T-helper 1 cell (primary cell): ENCODE measurements at regions not wholly inside any gene's neighbourhood (a gene's known extent, or its start where the extent isn't known, plus 50 kb on each side); places are given as distances from the start of the nearest gene placed in this dataset.
"Not testable (repeated sequence)": the region's sequence is repeated elsewhere in the genome, so short reads cannot be mapped to it uniquely, and the experiment has no call there.

Source experiments
- DNase-seq, 5 donors: peaks; one replicate each; pipeline ENCODE4 v3.0.0-alpha.2; 2012 to 2020

DNA sequence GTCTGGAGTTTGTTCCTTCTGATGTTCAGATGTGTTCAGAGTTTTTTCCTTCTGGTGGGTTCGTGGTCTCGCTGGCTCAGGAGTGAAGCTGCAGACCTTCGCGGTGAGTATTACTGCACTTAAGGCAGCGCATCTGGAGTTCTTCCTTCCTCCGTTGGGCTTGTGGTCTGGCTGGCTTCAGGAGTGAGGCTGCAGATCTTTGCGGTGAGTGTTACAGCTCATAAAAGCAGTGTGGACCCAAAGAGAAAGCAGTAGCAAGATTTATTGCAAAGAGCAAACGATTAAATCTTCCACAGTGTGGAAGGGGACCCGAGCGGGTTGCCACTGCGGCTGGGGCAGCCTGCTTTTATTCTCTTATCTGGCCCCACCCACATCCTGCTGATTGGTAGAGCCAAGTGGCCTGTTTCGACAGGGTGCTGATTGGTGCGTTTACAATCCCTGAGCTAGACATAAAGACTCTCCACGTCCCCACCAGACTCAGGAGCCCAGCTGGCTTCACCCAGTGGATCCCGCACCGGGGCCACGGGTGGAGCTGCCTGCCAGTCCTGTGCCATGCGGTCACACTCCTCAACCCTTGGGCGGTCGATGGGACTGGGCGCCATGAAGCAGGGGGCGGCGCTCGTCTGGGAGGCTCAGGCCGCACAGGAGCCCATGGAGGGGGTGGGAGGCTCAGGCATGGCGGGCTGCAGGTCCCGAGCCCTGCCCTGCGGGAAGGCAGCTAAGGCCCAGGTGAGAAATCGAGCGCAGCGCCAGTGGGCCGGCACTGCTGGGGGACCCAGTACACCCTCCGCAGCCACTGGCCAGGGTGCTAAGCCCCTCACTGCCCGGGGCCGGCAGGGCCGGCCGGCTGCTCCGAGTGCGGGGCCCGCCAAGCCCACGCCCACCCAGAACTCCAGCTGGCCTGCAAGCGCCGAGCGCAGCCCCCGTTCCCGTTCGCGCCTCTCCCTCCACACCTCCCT is 315.3 kb upstream of the SGK1 start:
- peak in 2 of 5 donors; percentile 2 to 78 for DNase-seq

DNA sequence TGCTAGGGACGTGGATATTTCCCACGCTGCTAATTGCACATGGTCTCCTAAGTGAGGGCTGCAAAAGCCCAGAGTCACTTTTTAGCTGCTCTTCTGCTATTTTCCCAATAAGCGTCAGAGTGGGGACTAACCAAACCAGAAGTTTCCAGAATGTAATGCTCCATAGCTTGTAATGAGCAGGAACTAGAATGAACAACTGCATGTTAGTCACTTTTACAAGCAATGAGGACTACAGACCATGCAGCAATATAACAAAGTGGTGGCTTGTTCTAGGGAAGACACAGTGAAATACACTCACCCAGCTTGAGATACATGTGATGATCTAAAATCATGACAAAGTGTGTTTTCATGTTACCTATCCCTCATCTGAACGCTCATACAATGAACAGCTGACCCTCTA is 314.1 kb upstream of the SGK1 start:
- DNase-seq: no peak

DNA sequence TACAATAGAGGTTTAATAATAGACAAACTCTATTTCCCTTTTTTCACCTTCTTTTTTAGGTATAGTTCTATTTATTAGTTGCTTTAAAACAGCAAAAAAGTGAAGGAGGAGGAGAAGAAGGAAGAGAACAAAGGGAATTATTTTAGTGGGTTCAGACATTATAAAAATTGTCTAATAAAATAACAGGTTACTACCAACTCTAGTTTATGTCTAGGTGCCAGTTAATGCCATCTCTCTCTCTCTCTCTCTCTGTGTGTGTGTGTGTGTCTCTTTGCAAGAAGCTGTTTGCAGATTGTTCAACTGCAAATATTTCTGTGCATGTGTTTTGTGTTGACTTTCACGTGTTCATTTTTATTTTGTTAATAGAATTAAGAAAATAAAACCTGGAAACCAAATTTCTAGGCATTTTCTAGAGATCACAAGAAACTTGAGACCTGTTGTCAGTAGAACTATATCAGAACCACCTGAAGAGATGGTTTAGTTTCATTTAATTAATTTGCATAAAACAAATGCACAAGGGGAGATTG is 313.5 kb upstream of the SGK1 start:
- no peak for DNase-seq

DNA sequence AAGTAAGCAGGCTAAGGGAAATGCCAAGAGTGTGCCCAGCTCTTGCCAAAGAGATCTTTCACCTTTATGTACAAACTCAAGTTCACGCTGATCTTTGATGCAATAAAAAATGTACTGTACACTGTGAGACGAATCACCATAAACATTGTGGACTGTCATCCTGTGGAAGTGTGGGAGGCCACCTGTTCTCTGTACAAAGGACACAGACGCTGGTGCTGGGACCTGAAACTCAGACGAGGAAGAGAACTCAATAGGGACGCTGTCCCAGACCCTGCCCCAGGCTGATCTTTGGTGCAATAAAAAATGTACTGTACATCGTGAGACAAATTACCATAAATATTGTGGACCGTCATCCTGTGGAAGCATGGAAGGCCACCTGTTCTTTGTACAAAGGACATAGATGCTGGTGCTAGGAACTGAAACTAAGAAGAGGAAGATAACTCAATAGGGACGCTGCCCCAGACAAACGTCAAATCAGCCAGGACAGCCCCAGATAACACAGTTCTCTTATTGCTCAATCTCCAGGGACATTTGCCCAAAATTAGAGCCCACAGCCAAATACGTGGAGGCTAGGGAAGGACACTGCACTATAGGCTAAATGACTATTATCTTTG is 312.7 kb upstream of the SGK1 start:
- DNase-seq: no peak

DNA sequence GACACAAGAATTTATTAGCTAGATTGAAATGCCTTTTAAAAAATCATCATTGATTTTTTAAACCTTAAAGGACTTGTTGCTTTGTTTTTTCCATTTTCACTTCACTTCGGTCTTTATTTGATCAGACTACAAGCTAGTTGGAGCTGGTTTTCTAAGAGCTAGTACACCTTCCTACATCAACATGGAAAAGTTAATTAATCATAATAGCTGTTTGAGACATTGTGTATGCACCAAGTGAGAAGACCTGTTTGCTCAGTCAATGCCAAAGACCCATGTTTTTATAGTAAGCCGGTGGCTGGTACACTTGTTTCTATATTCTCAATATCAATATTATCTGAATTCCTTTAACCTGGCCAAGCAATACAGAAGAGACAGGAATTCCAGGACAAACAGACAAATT is 310.2 kb upstream of the SGK1 start:
- DNase-seq: no peak

DNA sequence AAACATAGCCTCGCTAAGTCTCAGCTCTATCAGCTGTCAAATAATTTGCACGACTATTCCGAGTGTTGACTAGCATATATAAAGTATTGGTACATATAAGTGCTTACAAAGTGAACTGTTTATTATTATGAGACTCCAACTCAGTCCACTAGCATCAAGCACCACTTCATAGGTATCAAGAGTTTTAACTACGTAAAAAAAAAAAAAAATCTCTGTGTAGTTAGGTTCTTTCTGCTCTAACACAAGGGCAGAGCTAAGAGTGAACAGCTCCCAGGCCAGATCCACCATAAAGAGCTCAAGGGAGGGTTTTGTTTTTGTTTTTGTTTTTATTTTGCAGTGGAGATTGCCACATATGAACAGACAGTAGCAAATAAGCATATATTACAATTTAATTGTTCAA is 309.8 kb upstream of the SGK1 start:
- DNase-seq: no peak

DNA sequence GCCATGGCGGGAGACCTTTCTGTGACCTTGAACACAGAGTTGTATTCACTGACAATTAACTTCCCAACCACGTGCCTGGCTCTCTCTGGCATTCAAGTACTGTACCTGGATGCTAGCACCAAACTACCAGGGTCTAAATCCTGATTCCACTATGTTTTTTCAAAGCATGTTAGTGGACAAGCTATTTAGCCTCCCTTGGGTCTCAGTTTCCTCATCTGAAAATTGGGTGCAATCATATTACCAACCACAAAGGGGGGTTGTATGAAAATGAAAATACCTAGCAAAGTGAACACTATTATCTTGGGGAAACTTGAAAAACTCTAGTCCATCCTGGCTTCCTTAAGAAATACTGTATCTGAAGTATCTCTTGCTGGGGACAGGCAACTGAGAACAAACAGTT is 308.7 kb upstream of the SGK1 start:
- DNase-seq: no peak

DNA sequence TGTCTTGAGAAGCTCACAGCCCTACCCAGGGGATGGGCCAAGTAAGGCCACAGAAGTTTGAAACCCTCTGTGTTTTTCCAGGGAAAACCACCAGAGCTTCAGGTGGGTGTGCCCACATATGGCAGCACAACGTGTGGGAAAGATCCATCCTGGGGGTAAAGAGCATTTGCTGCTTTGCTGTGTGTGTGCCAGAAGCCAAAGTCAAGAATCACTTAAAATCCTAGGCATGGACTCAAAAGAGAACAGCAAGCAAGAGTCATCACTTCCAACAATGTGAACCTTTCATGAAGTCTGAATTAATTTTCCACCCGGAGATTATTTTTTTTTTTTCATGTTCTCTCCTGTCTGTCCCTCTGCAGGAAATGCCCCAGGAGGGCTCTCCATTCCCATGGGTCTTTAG is 308.2 kb upstream of the SGK1 start:
- no peak for DNase-seq

DNA sequence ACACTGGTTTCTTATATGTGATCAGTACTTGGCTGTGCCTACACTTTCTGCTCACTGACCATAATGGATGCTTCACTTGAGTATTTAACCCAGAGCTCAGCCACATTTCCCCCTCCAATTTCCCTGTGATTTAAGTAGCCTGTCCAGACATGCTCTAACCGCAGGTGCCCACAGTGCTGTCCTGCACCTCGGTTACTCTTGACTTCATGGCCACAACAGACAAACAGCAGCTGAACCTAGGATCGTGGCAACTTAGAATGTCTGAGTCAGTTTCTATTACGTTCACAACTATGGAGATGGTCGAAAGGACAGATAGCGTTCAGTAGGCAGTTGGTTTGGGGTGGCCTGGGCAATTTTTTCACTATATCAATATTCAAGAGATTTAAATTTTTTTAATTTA is 306.9 kb upstream of the SGK1 start:
- no peak for DNase-seq

DNA sequence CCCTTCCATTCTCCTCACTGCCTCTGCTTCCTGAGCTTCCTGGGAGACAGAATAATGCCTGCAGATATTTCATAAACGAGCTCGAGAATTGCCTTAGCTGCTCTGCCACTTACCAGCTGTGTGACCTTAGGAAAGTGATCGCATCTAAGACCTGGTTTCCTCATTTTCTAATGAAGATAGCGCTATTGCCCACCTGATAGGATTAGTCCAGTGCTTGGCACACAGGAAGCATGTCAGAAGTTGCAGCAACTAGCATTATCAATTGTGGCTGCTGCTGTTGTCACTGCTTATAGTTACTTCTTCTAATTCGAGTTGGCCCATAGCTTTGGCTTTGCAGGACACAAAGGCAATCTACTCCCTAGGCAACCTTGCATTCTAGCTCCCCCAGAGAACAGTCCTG is 305.5 kb upstream of the SGK1 start:
- DNase-seq: no peak

DNA sequence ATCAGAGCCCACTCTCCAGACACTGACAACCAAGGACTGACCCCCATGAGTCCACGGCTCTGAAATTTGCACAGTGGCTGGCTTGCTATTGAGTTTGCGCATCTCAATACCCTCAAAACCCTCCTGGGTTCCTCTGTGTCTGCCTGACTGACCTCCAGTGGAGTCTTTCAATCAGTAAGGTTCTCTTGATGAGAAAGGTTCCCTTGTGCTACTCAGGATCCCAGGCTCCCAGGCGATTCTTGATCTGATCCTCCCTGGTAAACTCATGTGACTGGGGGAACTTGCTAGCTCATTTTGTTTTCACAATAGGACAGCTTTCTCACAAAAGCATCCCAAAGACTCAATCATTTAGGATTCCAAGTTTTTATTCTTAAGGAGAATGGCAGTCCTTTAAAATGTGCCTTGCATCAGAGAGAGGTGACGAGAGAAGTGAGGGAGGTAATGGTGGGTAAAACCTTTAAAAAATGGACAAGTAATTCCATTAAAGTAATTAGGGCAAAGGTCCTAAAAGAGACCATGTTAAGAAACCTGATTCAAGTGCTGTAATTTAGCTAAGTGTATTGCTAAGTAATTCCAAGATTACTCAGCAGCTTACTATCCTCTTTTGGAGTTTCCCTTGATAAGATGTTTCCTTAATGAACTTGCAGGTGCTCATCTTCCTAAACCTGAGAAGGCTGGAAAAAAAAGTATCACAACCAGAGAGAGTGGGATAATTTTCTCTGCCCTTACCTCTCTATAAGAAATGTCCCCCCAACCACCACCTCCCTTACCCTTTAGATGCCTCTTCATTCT is 304.7 kb upstream of the SGK1 start:
- no peak for DNase-seq

DNA sequence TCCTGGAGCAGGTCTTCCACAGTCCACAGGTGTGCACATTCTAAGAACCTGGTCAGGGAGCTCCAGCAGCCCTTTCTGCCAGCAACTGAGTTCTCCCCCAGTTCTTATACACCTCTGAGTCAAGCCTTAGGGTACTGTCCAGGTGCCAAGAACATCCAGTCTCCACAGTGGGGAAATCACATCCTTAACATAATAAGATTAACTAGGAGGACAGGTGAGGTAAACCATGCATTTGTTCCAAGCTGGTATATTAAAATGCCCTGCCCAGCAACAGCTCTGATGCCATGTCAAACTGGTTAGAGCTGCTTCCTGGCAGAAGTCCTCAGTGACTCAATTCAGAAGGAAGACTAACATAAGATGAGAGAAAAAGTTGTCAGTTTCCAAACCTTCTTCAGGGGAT is 303.9 kb upstream of the SGK1 start:
- peak in 1 of 5 donors; percentile 30 for DNase-seq

DNA sequence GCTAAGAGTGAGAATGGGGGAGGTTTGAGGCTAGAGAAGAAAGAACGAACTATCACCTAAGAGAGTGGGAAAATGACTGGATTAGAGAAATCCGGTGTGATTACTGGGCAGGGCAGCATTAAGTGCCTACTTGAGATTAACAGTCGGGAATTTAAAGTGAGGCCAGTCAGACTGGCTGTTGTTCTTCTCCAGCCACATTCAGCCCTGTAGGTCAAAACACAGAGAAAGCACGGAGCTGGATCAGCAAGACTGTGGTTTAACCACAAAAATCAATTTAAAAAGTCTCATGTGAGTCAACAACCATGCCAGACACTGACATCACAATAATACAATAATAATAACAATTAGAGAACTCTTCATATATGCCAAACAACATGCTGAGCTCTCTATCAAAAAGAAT is 301.9 kb upstream of the SGK1 start:
- DNase-seq: no peak

DNA sequence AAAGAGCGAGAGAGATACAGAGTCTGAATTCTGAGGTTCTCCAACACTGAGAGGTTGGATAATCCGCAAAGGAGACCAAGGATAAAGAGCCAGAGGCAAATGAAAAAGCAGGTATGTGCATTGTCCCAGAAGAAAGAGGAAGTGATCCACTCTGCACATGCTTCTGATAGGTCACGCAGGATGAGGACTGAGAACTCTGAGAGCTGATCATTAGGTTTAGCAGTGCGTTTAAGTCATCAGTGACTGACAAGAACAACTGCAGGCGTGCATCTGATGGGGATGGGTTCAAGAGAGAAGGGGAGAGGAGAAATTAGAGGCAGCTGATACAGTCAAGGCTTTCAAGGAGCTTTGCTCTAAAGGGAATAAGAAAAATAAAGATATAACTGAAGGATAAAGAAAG is 301.2 kb upstream of the SGK1 start:
- no peak for DNase-seq

DNA sequence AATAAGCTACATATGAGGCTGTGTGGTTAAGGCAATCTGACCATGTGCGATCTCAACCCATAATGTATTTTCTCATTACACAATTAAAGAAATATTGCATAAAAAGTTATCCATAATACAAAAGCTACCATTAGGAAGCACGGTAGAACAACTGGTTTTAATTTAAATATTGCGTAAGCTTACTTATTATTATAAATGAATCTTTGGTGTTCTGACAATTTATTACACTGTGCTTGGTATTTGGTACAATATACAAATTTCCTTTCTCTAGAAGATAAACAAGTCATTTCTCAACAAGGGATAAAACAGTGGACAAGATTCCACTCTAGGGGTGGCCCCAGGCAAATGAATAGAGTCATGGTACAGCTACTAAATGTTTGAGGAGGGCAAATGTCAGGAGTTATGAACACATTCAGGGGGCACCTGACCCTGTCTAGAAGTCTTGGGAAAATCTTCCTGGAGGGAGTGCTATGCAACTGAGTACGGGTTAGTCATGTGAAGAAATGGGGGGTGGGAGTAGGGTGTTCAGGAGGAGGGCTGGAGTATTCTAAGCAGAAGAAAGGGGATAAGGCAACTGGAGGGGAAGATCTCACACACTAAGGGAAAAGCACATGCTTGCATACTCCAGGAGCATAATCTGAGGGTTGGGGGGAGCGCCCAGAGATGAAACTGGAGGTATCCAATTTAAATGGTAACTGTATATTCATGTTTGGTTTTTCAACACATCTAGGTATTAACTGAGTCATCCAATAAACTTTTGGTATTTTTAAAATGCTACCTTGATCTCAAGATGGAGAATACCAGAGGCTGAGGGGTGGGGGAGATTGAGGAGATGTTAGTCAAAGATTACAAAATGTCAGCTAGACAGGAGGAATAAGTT is 296.9 kb upstream of the SGK1 start:
- DNase-seq: no peak

DNA sequence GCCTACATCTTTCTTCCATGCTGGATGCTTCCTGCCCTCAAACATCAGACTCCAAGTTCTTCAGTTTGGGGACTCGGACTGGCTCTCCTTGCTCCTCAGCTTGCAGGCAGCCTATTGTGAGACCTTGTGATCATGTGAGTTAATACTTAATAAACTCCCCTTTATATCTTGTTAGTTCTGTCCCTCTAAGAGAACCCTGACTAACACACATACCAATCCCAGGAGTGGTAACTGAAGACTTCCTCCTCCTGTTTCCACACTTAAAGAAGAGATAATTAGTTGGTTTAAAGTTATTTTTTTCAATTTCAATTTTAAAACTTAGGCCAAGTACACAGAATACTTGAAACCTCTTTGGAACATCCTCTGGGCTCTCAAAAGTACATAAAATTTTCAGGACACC is 294.2 kb upstream of the SGK1 start:
- not testable (repeated sequence) for DNase-seq

DNA sequence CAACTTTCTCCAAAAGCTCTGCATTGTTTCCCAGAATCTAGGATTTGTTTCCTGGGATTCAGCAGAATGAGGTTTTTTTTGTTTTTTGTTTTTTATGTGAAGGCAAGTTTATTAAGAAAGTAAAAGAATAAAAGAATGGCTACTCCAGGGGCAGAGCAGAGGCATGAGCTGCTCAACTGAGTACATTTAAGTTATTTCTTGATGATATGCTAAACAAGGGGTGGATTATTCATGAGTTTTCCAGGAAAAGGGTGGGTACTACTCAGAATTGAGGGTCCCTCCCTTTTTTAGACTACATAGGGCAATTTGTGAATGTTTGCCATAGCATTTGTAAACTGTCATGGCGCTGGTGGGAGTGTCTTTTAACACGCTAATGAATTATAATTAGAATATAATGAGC is 292.5 kb upstream of the SGK1 start:
- DNase-seq: no peak

DNA sequence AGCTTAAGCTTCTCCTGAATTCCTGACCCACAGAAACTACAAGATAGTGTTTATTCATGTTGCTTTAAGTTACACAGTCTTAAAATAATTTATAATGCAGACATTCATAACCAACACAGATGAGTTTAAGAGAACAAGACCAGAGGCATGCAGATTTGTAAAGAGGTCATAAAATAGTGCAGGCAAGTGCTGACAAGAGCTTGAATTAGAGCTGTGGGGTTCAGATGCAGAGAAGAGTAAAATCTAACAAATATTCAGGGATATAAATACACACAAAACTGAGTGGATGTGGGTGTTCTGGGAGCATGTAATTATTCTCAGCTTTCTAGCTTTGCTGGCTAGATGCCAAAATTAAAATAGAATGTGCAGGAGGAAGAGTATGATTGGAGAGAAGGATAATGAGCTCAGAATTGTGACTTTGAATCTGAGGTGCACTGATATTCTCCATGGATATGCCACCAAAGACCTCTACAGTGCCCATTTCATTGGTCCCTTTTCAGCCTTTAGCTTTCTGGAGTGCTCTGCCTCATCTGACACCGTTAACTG is 291.9 kb upstream of the SGK1 start:
- DNase-seq: no peak

DNA sequence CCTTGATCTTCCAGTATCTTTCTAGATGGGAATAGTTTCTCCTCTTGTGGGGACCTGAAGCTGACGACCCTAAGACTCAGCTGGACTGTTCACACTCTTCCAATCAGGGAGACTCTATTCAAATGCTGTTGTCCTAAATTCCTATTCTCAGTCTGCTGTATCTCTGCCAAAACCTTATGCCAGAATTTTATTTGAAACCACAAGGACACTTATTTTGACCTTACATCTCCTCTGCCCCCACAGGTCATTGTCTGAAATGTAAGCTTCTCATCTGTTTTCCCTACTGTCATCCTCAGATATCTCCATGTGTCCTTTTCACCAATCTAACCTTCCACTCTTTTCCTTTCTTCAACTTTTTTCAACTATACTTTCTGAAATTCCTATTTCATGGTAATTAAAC is 289.5 kb upstream of the SGK1 start:
- no peak for DNase-seq

DNA sequence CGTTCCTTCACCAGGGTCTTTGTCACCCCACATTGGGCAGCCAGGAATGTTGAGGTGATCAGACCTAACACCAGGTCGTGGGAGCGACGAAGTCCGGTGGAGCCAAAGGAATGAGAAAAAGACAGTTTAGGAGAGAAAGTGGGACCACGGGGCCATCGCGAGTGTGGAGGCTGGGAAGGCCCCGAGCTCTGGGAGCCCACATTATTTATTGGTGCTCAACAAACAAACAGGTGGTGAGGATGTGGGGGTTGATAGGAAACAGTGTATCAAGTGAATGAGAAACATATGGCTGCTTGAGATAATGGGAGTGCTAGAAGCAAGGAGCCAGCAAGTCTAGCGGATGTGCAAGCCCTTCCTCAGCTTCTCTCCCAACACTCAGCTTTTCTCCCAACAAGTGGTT is 287.1 kb upstream of the SGK1 start:
- no peak for DNase-seq

DNA sequence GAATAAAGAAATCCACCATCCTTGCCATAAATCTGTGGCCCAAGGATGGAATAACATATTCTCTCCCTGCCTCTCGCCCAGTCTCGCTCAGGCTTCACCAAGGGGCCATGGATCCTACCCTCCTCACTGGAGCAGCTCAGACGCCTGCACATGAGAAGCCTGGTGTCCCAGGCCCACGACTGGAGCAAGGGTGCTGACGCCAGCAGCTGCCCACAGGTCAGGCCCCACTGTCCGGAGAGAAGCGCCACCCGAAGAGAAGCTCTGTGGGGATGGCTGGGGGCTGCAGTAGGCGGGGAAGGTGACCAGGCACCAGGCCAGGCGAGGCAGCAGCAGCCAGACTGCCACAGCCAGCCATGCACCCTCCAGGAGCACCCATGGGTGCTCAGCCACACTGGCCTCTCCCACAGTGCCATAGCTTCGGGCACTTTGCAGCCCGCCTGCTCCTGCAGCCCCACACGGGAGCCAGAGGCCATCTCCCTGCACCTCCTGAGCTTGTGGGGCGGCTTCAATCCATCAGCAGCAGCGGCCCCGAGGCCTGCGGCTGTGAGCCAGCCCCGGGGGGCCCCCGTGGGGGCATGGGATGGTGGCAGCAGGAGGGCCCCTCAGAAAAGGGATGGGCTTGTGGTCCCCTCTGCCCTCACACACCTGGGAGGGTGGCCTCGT is 286.2 kb upstream of the SGK1 start:
- DNase-seq: no peak
